OCI-LY1 (cell line): ENCODE measurements at regions not wholly inside any gene's neighbourhood (a gene's known extent, or its start where the extent isn't known, plus 50 kb on each side); places are given as distances from the start of the nearest gene placed in this dataset.

Source experiments
- H2AFZ ChIP-seq: fragments of 200-600 bp; sonication (generic), shearing (Covaris generic); 2 replicates; pipeline ENCODE4 v1.6.0; 2014; ENCODE audit warnings: antibody characterized with exemption, mild to moderate bottlenecking, low read length
- H3F3A ChIP-seq: fragments of 200-600 bp; sonication (generic), shearing (Covaris generic); 2 replicates; pipeline ENCODE4 v1.6.0; 2014; ENCODE audit warnings: mild to moderate bottlenecking, antibody characterized with exemption, low read length, moderate library complexity; ENCODE audit not compliant: insufficient read depth
- H3K27ac ChIP-seq: fragments of 200-600 bp; sonication (generic); 2 replicates; pipeline ENCODE4 v1.5.1; 2014; ENCODE audit warnings: low read length, mixed run types, mild to moderate bottlenecking, low read depth; ENCODE audit not compliant: poor library complexity, severe bottlenecking
- H3K27me3 ChIP-seq: fragments of 200-600 bp; sonication (generic); 2 replicates; pipeline ENCODE4 v1.6.0; 2014; ENCODE audit warnings: antibody characterized with exemption, mild to moderate bottlenecking, low read length, moderate library complexity; ENCODE audit not compliant: insufficient read depth
- H3K36me3 ChIP-seq: fragments of 200-600 bp; sonication (generic); 2 replicates; pipeline ENCODE4 v1.6.1; 2014; ENCODE audit warnings: mild to moderate bottlenecking, antibody characterized with exemption, low read length, moderate library complexity, mixed read lengths; ENCODE audit not compliant: insufficient read depth
- H3K4me1 ChIP-seq: fragments of 200-600 bp; sonication (generic); 2 replicates; pipeline ENCODE4 v1.5.1; 2014; ENCODE audit warnings: mild to moderate bottlenecking, low read length, moderate library complexity; ENCODE audit not compliant: insufficient read depth, severe bottlenecking
- H3K4me2 ChIP-seq: fragments of 200-600 bp; sonication (generic), shearing (Covaris generic); 2 replicates; pipeline ENCODE4 v1.6.1; 2014; ENCODE audit warnings: low read length
- H3K4me3 ChIP-seq: fragments of 200-600 bp; sonication (generic); 2 replicates; pipeline ENCODE4 v1.5.1; 2014; ENCODE audit warnings: low read length, low read depth, mild to moderate bottlenecking, mixed read lengths; ENCODE audit not compliant: poor library complexity, severe bottlenecking
- H3K79me2 ChIP-seq: fragments of 200-600 bp; shearing (Covaris generic); 2 replicates; pipeline ENCODE4 v1.6.1; 2016; ENCODE audit warnings: mixed run types, low read length, mixed read lengths; ENCODE audit not compliant: insufficient read depth
- H3K9ac ChIP-seq: fragments of 200-600 bp; sonication (generic), shearing (Covaris generic); 2 replicates; pipeline ENCODE4 v1.6.1; 2014; ENCODE audit warnings: mild to moderate bottlenecking, low read length, mixed read lengths
- H3K9me2 ChIP-seq: fragments of 200-600 bp; sonication (generic), shearing (Covaris generic); 2 replicates; pipeline ENCODE4 v1.6.1; 2014; ENCODE audit warnings: low read depth, mild to moderate bottlenecking, low read length, mixed read lengths
- H3K9me3 ChIP-seq: fragments of 200-600 bp; shearing (Covaris generic); 2 replicates; pipeline ENCODE4 v1.6.1; 2014; ENCODE audit warnings: low read length, mixed read lengths
- H4K20me1 ChIP-seq: fragments of 200-600 bp; sonication (generic), shearing (Covaris generic); 2 replicates; pipeline ENCODE4 v1.6.0; 2016; ENCODE audit warnings: mild to moderate bottlenecking, low read length; ENCODE audit not compliant: insufficient read depth
- EZH2 ChIP-seq: fragments of 200-600 bp; sonication (generic), shearing (Covaris generic); IDR thresholded peaks from 2 replicates; pipeline ENCODE4 v1.8.0; 2017; ENCODE audit warnings: borderline replicate concordance, mixed run types, mild to moderate bottlenecking, antibody characterized with exemption, low read length, moderate library complexity, mixed read lengths
- TF ChIP-seq, protein P1 (sequence below): fragments of 200-600 bp; sonication (generic), shearing (Covaris generic); IDR thresholded peaks from 2 replicates; pipeline ENCODE4 v1.5.1; 2017; ENCODE audit warnings: mild to moderate bottlenecking, antibody characterized with exemption, low read length, moderate library complexity, mixed read lengths

DNA sequence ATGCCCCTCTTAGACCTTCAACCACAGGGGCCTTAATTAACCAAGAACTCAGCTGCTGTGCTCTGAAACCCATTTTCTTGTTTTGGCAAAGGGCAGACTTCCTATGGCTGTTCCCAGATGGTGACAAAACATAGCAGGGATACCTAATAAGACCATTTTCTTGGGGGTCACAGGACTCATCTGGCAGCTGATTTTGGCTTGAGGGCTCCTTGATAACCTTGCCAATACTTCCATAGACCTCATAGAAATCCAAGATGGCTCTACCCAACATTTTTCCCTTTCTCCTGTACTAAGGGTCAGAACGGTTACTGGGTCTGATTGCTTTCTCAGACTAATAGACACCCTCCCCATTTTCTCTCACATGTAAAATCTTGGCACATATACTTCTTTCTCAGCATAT is 757.7 kb upstream of the SEMA6A start:
- Histone ChIP-seq H3K4me1 (no peaks in the 10 kb centered on the region), H3K9me3 (no peaks in the 10 kb centered on the region), H3K79me2 (no peaks in the 10 kb centered on the region), H3K27ac (no peak overlapping the region), H2AFZ (no peak overlapping the region), H3K4me2 (no peak overlapping the region), H3K4me3 (no peak overlapping the region), H3K36me3 (no peaks in the 10 kb centered on the region), H3K27me3 (no peaks in the 10 kb centered on the region), H3K9me2 (no peaks in the 10 kb centered on the region), H4K20me1 (no peaks in the 10 kb centered on the region), H3K9ac (no peak overlapping the region), H3F3A (no peaks in the 10 kb centered on the region)
- TF ChIP-seq, protein P1, sequence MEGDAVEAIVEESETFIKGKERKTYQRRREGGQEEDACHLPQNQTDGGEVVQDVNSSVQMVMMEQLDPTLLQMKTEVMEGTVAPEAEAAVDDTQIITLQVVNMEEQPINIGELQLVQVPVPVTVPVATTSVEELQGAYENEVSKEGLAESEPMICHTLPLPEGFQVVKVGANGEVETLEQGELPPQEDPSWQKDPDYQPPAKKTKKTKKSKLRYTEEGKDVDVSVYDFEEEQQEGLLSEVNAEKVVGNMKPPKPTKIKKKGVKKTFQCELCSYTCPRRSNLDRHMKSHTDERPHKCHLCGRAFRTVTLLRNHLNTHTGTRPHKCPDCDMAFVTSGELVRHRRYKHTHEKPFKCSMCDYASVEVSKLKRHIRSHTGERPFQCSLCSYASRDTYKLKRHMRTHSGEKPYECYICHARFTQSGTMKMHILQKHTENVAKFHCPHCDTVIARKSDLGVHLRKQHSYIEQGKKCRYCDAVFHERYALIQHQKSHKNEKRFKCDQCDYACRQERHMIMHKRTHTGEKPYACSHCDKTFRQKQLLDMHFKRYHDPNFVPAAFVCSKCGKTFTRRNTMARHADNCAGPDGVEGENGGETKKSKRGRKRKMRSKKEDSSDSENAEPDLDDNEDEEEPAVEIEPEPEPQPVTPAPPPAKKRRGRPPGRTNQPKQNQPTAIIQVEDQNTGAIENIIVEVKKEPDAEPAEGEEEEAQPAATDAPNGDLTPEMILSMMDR: no peak
- TF ChIP-seq EZH2: no peak

DNA sequence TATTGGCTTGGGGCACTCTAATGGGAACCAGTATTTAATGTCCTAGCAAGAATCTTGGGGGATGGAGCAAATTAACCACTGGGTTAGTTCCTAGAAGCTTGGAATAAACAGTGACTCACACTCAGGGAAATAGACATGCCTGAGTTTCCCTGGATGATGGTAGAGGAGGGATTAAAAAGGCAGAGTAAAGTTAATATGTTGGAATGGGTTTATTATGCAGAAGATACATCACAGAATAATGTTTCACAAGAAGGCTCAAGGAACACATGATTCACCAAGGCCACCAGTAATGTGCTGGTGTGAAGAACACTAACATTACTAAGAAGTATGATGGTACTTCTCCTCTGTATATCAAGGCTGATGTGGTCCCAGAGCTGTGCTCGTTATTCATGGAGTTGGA is 752.9 kb upstream of the SEMA6A start:
- no peak overlapping the region for H3K9ac ChIP-seq
- H4K20me1 ChIP-seq: no peaks in the 10 kb centered on the region
- H3K4me2 ChIP-seq: no peak overlapping the region
- TF ChIP-seq, protein P1: no peak
- no peak for TF ChIP-seq EZH2
- H3K79me2 ChIP-seq: no peaks in the 10 kb centered on the region
- H3K4me3 ChIP-seq: no peak overlapping the region
- no peaks in the 10 kb centered on the region for H3K36me3 ChIP-seq
- H3F3A ChIP-seq: no peaks in the 10 kb centered on the region
- H3K27ac ChIP-seq: no peak overlapping the region
- H3K9me3 ChIP-seq: no peaks in the 10 kb centered on the region
- H3K9me2 ChIP-seq: no peaks in the 10 kb centered on the region
- no peak overlapping the region for H2AFZ ChIP-seq
- no peaks in the 10 kb centered on the region for H3K27me3 ChIP-seq
- H3K4me1 ChIP-seq: no peaks in the 10 kb centered on the region

DNA sequence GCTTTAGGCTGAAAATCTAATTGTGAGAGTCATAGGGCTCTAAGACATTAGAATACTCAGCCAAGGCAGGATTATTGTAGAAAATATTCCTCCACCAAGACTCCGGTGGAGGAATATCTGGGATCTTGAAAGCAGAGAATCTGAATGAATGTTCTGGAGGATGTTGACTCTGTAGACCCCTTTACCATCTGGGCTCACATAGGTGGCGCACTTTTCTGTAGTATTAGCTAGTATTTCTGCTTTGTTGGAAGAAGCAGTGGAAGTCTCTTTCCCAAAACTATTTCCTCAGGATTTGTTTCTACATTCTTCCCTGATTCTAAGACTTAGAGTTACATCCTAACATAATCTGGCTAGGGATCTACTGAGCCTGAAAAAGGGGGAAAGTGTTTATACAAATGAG is 752.4 kb upstream of the SEMA6A start:
- no peak overlapping the region for H3K9ac ChIP-seq
- no peaks in the 10 kb centered on the region for H3K79me2 ChIP-seq
- H3K27ac ChIP-seq: no peak overlapping the region
- H4K20me1 ChIP-seq: no peaks in the 10 kb centered on the region
- H3K4me2 ChIP-seq: no peak overlapping the region
- H3F3A ChIP-seq: no peaks in the 10 kb centered on the region
- H3K4me1 ChIP-seq: no peaks in the 10 kb centered on the region
- H3K27me3 ChIP-seq: no peaks in the 10 kb centered on the region
- TF ChIP-seq EZH2: no peak
- TF ChIP-seq, protein P1: peak; percentile 21; the same call in 1 of the 2 replicates
- H3K9me3 ChIP-seq: no peaks in the 10 kb centered on the region
- H3K36me3 ChIP-seq: no peaks in the 10 kb centered on the region
- no peaks in the 10 kb centered on the region for H3K9me2 ChIP-seq
- no peak overlapping the region for H3K4me3 ChIP-seq
- H2AFZ ChIP-seq: no peak overlapping the region
